ENCODE measurements at regions not wholly inside any gene's neighbourhood (a gene's known extent, or its start where the extent isn't known, plus 50 kb on each side); places are given as distances from the start of the nearest gene placed in this dataset.
A peak's percentile ranks its signal among the peaks of the same experiment; 100 is the strongest.
"Not testable (repeated sequence)": the region's sequence is repeated elsewhere in the genome, so short reads cannot be mapped to it uniquely, and the experiment has no call there.

- intact Hi-C loops (cut with DNase I); DNase-seq (ENCODE audit: low spot score): not testable (repeated sequence)
- peak; percentile 95 for ATAC-seq
Observed at GRCh38 chr11:67791598-67792170, 117.3 kb upstream of the ALDH3B2 start.

- ATAC-seq; DNase-seq (ENCODE audit: low spot score); intact Hi-C loops (cut with DNase I): not testable (repeated sequence)
Observed at GRCh38 chr11:67788341-67788695, 113.9 kb upstream of the ALDH3B2 start.

- DNase-seq (ENCODE audit: low spot score); intact Hi-C loops (cut with DNase I); ATAC-seq: not testable (repeated sequence)
Observed at GRCh38 chr11:67787681-67788340, 113.4 kb upstream of the ALDH3B2 start.

DNA sequence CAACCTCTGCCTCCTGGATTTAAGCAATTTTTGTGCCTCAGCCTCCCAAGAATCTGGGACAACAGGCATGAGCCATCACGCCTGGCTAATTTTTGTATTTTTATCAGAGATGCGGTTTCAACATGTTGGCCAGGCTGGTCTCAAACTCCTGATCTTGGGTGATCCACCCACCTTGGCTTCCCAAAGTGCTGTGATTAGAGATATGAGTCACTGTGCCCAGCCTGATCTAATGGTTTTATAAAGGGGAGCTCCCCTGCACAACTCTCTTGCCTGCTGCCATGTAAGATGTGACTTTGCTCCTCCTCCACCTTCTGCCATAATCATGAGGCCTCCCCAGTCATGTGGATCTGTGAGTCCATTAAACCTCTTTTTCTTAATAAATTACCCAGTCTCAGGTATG lies 107.5 kb upstream of the ALDH3B2 start:
- intact Hi-C loops (cut with DNase I); DNase-seq (ENCODE audit: low spot score); ATAC-seq: not testable (repeated sequence)

GRCh38 chr11:67781506-67781905 lies 107.1 kb upstream of the ALDH3B2 start:
- intact Hi-C loops (cut with DNase I); DNase-seq (ENCODE audit: low spot score); ATAC-seq: not testable (repeated sequence)

- DNase-seq (ENCODE audit: low spot score) (no peak), ATAC-seq (no peak)
- intact Hi-C loops (cut with DNase I), result no loop called here
Observed at GRCh38 chr11:67780056-67780455, 105.6 kb upstream of the ALDH3B2 start.

DNA sequence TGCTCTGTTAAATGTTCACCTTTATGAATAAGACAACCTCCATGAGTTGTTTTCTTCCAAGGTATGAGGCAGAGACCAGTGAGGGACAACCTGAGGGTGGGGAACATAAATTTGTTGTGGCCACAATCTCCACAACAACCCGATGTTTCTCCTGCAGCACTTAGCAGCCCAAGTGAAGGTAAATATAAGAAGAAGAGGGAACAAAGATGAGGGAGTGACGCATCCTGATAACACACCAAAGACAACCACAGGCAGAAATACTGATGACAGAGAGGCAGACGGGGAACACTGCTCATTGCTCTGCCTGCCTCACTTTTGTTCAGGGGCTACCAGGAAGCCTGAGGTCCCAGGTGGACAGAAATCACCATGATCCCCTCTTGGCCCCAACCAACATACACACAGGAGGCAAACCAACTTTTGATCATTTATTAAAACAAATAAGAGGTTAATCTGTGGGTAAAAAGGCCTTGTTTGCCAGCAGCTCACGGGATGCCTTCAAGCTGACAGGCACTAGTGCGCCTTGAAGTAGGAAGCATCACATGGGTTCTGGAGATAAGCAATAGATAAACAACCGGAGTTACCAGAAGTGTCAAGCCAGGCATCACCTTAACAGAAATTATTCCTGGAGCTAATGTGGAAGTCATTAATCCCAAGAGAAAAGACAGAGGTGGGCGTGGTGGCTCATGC lies 104.9 kb upstream of the ALDH3B2 start:
- intact Hi-C loops (cut with DNase I), result loop anchor here (5.0 kb wide), 1 partner anchor 112 kb away; no protein-coding TSS in a partner anchor

DNA sequence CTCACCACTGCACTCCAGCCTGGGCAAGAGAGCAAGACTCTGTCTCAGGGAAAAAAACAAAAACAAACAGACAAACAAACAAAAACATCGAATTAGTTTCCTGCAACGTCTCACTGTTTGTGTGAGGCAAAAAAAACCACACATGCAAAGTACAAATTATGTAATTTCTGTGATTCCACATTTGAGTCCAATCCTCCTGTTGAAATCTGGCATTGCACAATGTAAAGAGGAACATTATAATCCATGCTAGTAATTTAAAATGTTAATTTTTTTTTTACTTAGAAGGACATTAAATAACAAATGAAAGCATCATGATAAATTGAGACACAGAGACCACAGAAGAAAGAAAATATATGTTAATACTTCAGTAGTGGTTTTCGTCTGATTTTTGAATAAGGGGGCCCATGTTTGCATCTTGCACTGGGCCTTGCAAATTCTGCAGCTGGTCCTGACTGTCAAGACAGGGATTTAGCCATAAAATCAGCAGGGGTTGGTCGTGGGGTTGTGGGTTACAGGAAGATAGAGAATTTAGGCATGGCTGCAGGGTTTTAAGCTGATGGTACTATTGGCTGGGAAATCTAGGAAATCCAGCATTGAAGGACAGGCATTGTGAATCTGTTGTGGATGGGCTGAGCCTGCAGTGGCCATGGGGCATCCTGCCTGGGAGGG lies 102.6 kb upstream of the ALDH3B2 start:
- intact Hi-C loops (cut with DNase I), result loop anchor here (5.0 kb wide), 1 partner anchor 110 kb away; no protein-coding TSS in a partner anchor
- DNase-seq (ENCODE audit: low spot score), result no peak
- ATAC-seq, result no peak

More for the DNA sequence above, 104.9 kb upstream of the ALDH3B2 start:
- DNase-seq (ENCODE audit: low spot score); ATAC-seq: not testable (repeated sequence)

DNA sequence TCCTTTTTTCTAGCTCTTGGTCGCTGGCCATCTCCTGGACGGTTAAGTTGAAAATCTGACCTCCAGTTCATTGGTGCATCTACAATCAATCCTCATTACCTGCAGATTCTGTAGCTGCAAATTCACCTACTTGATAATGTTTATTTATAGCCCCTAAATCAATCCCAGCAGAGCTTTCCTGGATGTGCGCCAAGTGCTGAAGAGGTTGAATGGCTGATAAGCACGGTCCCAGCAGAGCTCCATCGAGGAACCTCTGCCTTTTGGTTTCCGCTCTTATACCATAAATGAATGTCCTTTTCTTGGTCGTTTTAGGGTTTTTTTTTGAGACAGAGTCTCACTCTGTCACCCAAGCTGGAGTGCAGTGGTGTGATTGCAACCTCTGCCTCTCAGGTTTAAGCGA lies 99.8 kb upstream of the ALDH3B2 start:
- ATAC-seq; intact Hi-C loops (cut with DNase I): not testable (repeated sequence)

GRCh38 chr11:67768001-67768730 lies 93.7 kb upstream of the ALDH3B2 start:
- DNase-seq (ENCODE audit: low spot score); intact Hi-C loops (cut with DNase I); ATAC-seq: not testable (repeated sequence)

More for the DNA sequence above, 99.8 kb upstream of the ALDH3B2 start:
- DNase-seq (ENCODE audit: low spot score), result not testable (repeated sequence)

DNA sequence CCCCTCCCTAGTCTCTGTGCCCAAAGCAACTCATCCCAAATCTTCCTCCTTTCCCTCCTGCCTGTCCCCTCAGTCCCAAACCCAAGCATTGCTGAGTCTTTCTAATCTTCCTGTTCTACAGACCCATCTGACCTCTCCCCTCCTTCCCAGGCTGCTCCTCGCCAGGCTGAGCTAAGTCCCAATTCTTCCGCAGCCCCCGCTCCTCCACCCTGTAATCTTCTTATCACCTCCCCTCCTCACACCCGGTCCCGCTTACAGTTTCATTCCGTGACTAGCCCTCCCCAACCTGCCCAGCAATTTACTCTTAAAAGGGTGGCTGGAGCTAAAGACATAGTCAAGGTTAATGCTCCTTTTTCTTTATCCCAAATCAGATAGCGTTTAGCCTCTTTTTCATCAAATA lies 86.8 kb upstream of the ALDH3B2 start:
- intact Hi-C loops (cut with DNase I); ATAC-seq; DNase-seq (ENCODE audit: low spot score): not testable (repeated sequence)

DNA sequence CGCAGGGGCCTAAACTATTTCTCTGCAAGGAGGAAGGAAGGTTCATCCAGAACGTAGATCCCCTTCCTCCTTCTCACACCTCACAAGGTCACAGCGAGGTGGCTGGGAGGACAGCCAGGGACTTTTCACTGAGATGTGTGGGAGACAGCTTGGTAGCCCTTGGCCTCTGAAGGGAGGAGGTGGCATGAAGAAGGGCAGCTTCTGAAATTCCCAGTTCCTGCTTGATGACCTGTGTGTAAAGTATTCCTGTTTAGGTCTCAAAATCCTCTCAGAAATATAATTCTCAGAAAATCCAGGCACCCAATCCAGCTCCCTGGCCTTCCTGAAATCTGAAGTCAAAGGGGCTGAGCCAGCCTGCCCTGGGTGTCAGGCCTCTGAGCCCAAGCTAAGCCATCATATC lies 84.9 kb upstream of the ALDH3B2 start:
- ATAC-seq; intact Hi-C loops (cut with DNase I); DNase-seq (ENCODE audit: low spot score): not testable (repeated sequence)

GRCh38 chr11:67758467-67758866 lies 84.0 kb upstream of the ALDH3B2 start:
- DNase-seq (ENCODE audit: low spot score); ATAC-seq; intact Hi-C loops (cut with DNase I): not testable (repeated sequence)

GRCh38 chr11:67758009-67758408 lies 83.6 kb upstream of the ALDH3B2 start:
- not testable (repeated sequence) for DNase-seq (ENCODE audit: low spot score); ATAC-seq

DNA sequence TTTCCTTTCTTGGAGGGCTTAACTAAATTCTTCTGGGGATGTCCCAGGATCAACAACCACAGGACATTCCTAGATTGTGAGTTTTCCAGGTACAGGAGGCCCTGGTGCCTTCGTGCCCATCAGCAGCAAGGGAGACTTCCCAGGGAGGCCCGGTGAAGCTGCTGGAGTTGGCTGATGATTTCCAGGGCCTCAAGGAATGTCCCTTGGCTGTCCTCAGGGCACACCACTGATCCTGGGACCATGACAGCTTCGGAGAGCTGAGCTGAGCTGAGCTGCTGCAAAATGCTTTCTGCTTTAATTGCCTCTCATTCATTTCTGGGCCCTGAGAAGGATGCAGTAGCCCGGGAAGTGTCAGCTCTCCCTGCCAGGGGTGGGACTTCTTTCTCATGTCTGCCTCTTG lies 79.4 kb upstream of the ALDH3B2 start:
- DNase-seq (ENCODE audit: low spot score), result not testable (repeated sequence)

More at GRCh38 chr11:67758009-67758408, 83.6 kb upstream of the ALDH3B2 start:
- intact Hi-C loops (cut with DNase I), result not testable (repeated sequence)

DNA sequence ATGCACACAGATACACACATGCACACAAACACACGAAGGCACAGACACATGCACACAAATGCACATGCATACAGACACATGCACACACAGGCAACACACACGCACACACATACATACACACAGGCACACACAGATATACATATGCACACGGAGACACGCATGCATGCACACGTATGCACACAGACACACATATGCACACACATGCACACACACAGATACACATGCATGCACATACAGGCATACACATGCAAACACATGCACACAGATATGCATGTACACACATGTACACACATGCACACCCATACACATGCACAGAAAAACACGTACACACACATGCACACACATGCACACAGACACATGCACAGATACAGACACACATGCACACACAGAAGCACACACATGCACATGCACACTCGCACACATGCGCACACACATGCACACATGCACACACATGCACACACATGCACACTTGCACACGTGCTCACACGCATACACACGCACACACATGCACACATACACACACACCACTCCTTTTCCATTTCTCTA lies 70.8 kb upstream of the ALDH3B2 start:
- intact Hi-C loops (cut with DNase I), result no loop called here
- DNase-seq (ENCODE audit: low spot score) (no peak), ATAC-seq (no peak)

More for the DNA sequence above, 79.4 kb upstream of the ALDH3B2 start:
- ATAC-seq; intact Hi-C loops (cut with DNase I): not testable (repeated sequence)

DNA sequence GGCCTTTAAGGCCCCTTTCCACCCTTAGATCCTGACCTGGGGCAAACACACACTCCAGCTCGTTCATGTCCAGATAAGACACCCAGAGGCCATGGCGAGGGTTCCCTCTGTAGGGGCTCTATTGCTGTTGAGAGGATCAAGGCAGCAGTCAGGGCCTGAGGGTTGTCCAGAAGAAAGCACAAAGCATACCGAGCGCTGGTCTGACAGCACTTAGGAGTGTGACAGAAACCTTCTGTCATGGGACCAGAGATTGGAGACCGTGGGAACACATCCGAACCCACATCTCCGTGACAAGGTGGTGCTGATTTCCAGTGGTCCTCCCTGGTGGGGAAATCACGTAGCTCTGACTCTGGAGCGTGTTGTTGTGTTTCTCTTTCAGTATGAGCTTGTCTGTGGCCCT lies 69.8 kb upstream of the ALDH3B2 start:
- intact Hi-C loops (cut with DNase I); ATAC-seq; DNase-seq (ENCODE audit: low spot score): not testable (repeated sequence)

DNA sequence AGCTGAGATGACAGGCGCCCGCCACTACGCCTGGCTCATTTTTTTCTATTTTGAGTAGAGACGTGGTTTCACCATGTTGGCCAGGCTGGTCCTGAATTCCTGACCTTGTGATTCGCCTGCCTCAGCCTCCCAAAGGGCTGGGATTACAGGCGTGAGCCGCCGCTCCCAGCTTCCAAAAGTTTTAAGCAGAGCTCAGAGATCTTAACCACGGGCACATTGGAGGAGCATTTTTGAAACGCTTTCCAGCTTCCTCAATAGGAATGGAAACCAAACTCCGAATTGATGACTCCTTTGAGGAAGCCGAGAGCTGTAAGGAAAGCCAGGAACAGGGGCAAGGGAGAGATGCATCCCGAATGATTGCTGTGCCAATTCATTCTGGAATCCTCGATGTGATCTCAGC lies 63.8 kb upstream of the ALDH3B2 start:
- DNase-seq (ENCODE audit: low spot score); intact Hi-C loops (cut with DNase I): not testable (repeated sequence)

More for the DNA sequence above, 63.8 kb upstream of the ALDH3B2 start:
- ATAC-seq, result not testable (repeated sequence)

Measured in sciatic nerve (tissue), 2 donors.